H9 (cell line): ENCODE measurements at regions not wholly inside any gene's neighbourhood (a gene's known extent, or its start where the extent isn't known, plus 50 kb on each side); places are given as distances from the start of the nearest gene placed in this dataset.

Experiments
- DNase-seq: peaks from one replicate; pipeline ENCODE4 v3.0.0-alpha.2; 2017
- H2AFZ ChIP-seq: one replicate; pipeline ENCODE4 v1.6.1; 2013; ENCODE audit warnings: mild to moderate bottlenecking, low read length, control low read depth, moderate library complexity
- H2AK5ac ChIP-seq: 2 replicates; pipeline ENCODE4 v1.6.1; 2013; ENCODE audit warnings: low read length, control low read depth, mixed read lengths; ENCODE audit not compliant: insufficient read length
- H2BK120ac ChIP-seq: one replicate; pipeline ENCODE4 v1.6.1; 2013; ENCODE audit warnings: low read depth, mild to moderate bottlenecking, low read length, control low read depth, inconsistent platforms; ENCODE audit not compliant: poor library complexity, severe bottlenecking
- H2BK12ac ChIP-seq: 2 replicates; pipeline ENCODE4 v1.6.1; 2013; ENCODE audit warnings: low read length, control low read depth, mixed read lengths, low read depth; ENCODE audit not compliant: insufficient read length
- H2BK15ac ChIP-seq: 2 replicates; pipeline ENCODE4 v1.6.1; 2013; ENCODE audit warnings: low read depth, low read length, control low read depth
- H2BK20ac ChIP-seq: one replicate; pipeline ENCODE4 v1.6.1; 2013; ENCODE audit warnings: low read depth, mild to moderate bottlenecking, low read length, control low read depth, inconsistent platforms; ENCODE audit not compliant: poor library complexity, severe bottlenecking
- H2BK5ac ChIP-seq: 2 replicates; pipeline ENCODE4 v1.6.1; 2013; ENCODE audit warnings: low read length, control low read depth, mixed read lengths; ENCODE audit not compliant: insufficient read length
- H3K14ac ChIP-seq: 2 replicates; pipeline ENCODE4 v1.6.1; 2013; ENCODE audit warnings: low read length, control low read depth; ENCODE audit not compliant: insufficient read depth
- H3K18ac ChIP-seq: 2 replicates; pipeline ENCODE4 v1.6.1; 2013; ENCODE audit warnings: low read depth, mild to moderate bottlenecking, mixed read lengths, low read length, control low read depth; ENCODE audit not compliant: insufficient read length
- H3K23ac ChIP-seq: 2 replicates; pipeline ENCODE4 v1.6.1; 2013; ENCODE audit warnings: low read length, control low read depth, mixed read lengths, low read depth; ENCODE audit not compliant: insufficient read length
- H3K23me2 ChIP-seq: 2 replicates; pipeline ENCODE4 v1.6.1; 2013; ENCODE audit warnings: low read depth, mild to moderate bottlenecking, mixed read lengths, low read length, control low read depth; ENCODE audit not compliant: insufficient read length, poor library complexity, severe bottlenecking
- H3K27ac ChIP-seq: 2 replicates; pipeline ENCODE4 v1.5.1; 2013; ENCODE audit warnings: low read length, control low read depth, mixed read lengths, low read depth; ENCODE audit not compliant: insufficient read length
- H3K27me3 ChIP-seq: 2 replicates; pipeline ENCODE4 v1.6.1; 2013; ENCODE audit warnings: low read length, control low read depth, inconsistent platforms; ENCODE audit not compliant: insufficient read depth
- H3K4ac ChIP-seq: 2 replicates; pipeline ENCODE4 v1.6.1; 2013; ENCODE audit warnings: low read depth, mild to moderate bottlenecking, control low read depth, inconsistent platforms, low read length, moderate library complexity
- H3K4me1 ChIP-seq: 2 replicates; pipeline ENCODE4 v1.6.1; 2013; ENCODE audit warnings: low read length, control low read depth, inconsistent platforms; ENCODE audit not compliant: insufficient read depth
- H3K4me2 ChIP-seq: 2 replicates; pipeline ENCODE4 v1.6.1; 2013; ENCODE audit warnings: low read length, control low read depth, mixed read lengths; ENCODE audit not compliant: insufficient read length, insufficient read depth
- H3K56ac ChIP-seq: 2 replicates; pipeline ENCODE4 v1.6.1; 2013; ENCODE audit warnings: low read depth, mild to moderate bottlenecking, mixed read lengths, low read length, control low read depth; ENCODE audit not compliant: insufficient read length
- H3K79me1 ChIP-seq: 2 replicates; pipeline ENCODE4 v1.6.1; 2013; ENCODE audit warnings: low read depth, mild to moderate bottlenecking, moderate library complexity, low read length, control low read depth, inconsistent platforms; ENCODE audit not compliant: insufficient read depth, poor library complexity, severe bottlenecking
- H3K79me2 ChIP-seq: 2 replicates; pipeline ENCODE4 v1.6.1; 2013; ENCODE audit warnings: low read length, control low read depth, inconsistent platforms; ENCODE audit not compliant: insufficient read depth
- H3K9ac ChIP-seq: 2 replicates; pipeline ENCODE4 v1.6.1; 2013; ENCODE audit warnings: low read length, control low read depth, mixed read lengths; ENCODE audit not compliant: insufficient read length; ENCODE audit errors: extremely low read depth
- H3K9me3 ChIP-seq: one replicate; pipeline ENCODE4 v1.6.1; 2013; ENCODE audit warnings: low read depth, low read length, inconsistent platforms; ENCODE audit not compliant: control insufficient read depth
- H3T11ph ChIP-seq: one replicate; pipeline ENCODE4 v1.6.1; 2013; ENCODE audit warnings: mild to moderate bottlenecking, low read length, control low read depth, inconsistent platforms
- H4K20me1 ChIP-seq: one replicate; pipeline ENCODE4 v1.6.1; 2013; ENCODE audit not compliant: control insufficient read depth, insufficient read length, insufficient read depth
- H4K5ac ChIP-seq: 2 replicates; pipeline ENCODE4 v1.6.1; 2013; ENCODE audit warnings: low read depth, mild to moderate bottlenecking, mixed read lengths, low read length, control low read depth; ENCODE audit not compliant: insufficient read length
- H4K8ac ChIP-seq: replicated peaks from 2 replicates; pipeline ENCODE4 v1.6.1; 2013; ENCODE audit warnings: low read length, control low read depth, mixed read lengths, low read depth; ENCODE audit not compliant: insufficient read length
- H4K91ac ChIP-seq: 2 replicates; pipeline ENCODE4 v1.6.1; 2013; ENCODE audit warnings: low read depth, mild to moderate bottlenecking, moderate library complexity, mixed read lengths, low read length, control low read depth; ENCODE audit not compliant: insufficient read length
- H3K27ac Mint-ChIP-seq, 3 experiments: 2 replicates in 2 of 3; 3 replicates in 1 of 3; pipeline ENCODE4 v1.8.0; 2020 to 2021; ENCODE audit warnings: mixed read lengths in 3 of 3, mild to moderate bottlenecking in 1 of 3, moderate library complexity in 1 of 3
- H3K27me3 Mint-ChIP-seq: 2 replicates; pipeline ENCODE4 v1.8.0; 2021; ENCODE audit warnings: low read depth, mild to moderate bottlenecking, moderate library complexity, mixed read lengths
- H3K36me3 Mint-ChIP-seq, 3 experiments: 2 replicates in 2 of 3; 3 replicates in 1 of 3; pipeline ENCODE4 v1.8.0; 2020 to 2021; ENCODE audit warnings: low read depth in 3 of 3, mixed read lengths in 3 of 3; ENCODE audit not compliant: insufficient read depth in 1 of 3
- H3K4me1 Mint-ChIP-seq, 2 experiments: 2 replicates each; pipeline ENCODE4 v1.8.0; 2020; ENCODE audit warnings: mixed read lengths in 2 of 2
- H3K4me3 Mint-ChIP-seq, 2 experiments: 2 replicates in 1 of 2; 3 replicates in 1 of 2; pipeline ENCODE4 v1.8.0; 2020 to 2021; ENCODE audit warnings: mild to moderate bottlenecking in 2 of 2, mixed read lengths in 2 of 2, moderate library complexity in 1 of 2
- H3K9me3 Mint-ChIP-seq, 2 experiments: 2 replicates in 1 of 2; 3 replicates in 1 of 2; pipeline ENCODE4 v1.8.0; 2020; ENCODE audit warnings: mild to moderate bottlenecking in 2 of 2, mixed read lengths in 2 of 2, moderate library complexity in 1 of 2
- WGBS: extraction: QIAGEN DNeasy Blood & Tissue Kit; methylation state at CpG from one replicate; pipeline ENCODE4 v1.1.7; 2013; ENCODE audit warnings: missing lambda C conversion rate, low lambda C conversion rate, mixed read lengths; ENCODE audit not compliant: insufficient read length; ENCODE audit errors: extremely low coverage; 5-methylcytosine and 5-hydroxymethylcytosine counted together
- TF ChIP-seq, protein P1 (sequence below): fragments of 200-600 bp; sonication (generic); conservative IDR thresholded peaks from 3 replicates; pipeline ENCODE4 v1.8.0; 2021; ENCODE audit warnings: antibody characterized with exemption, mild to moderate bottlenecking

DNA sequence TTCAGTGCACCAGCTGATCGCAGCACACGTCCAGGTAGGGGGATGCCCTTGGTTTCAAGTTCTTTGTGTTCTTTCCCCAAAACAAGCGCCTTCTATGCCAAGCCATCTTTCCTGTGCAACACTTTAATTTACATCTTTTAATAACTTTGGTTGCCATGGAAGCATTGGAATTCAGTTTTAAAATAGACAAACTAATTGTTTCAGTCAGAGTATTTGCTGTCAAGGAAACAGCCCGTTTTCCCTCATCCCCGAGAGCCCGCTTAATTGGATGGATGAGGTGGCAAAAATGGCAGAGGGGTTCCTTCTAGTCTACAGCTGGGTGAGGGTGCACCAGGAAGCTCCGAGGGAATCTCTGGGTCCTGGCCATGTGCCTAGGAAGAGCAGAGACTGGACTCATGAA is 793.7 kb upstream of the EEF2KMT start:
- DNase-seq, result no peak
- Mint-ChIP-seq H3K27ac (no peak overlapping the region), H3K36me3 (no peaks in the 10 kb centered on the region; a peak in 1 of 7 replicates), H3K27me3 (no peaks in the 10 kb centered on the region; the same call in 1 of the 2 replicates), H3K4me3 (no peak overlapping the region), H3K4me1 (peaks cover 13 to 16% of the 10 kb centered on the region in 2 experiments), H3K9me3 (no peaks in the 10 kb centered on the region)
- Histone ChIP-seq H2BK120ac (no peak overlapping the region), H3K4ac (no peak overlapping the region), H4K5ac (no peak overlapping the region), H2AFZ (no peak overlapping the region), H4K20me1 (no peaks in the 10 kb centered on the region), H3K14ac (no peak overlapping the region), H2BK12ac (no peak overlapping the region), H3T11ph (no peak overlapping the region), H3K56ac (no peak overlapping the region), H3K9me3 (no peaks in the 10 kb centered on the region), H4K91ac (no peak overlapping the region), H2AK5ac (no peak overlapping the region), H3K4me2 (no peak overlapping the region), H3K23me2 (no peaks in the 10 kb centered on the region), H3K9ac (no peak overlapping the region), H3K18ac (no peak overlapping the region), H2BK15ac (no peak overlapping the region), H3K27ac (no peak overlapping the region), H4K8ac (no peak overlapping the region), H3K79me2 (no peaks in the 10 kb centered on the region), H3K4me1 (no peaks in the 10 kb centered on the region), H2BK20ac (no peak overlapping the region), H3K23ac (no peak overlapping the region), H3K79me1 (no peaks in the 10 kb centered on the region), H2BK5ac (no peak overlapping the region), H3K27me3 (no peaks in the 10 kb centered on the region)
- TF ChIP-seq, protein P1, sequence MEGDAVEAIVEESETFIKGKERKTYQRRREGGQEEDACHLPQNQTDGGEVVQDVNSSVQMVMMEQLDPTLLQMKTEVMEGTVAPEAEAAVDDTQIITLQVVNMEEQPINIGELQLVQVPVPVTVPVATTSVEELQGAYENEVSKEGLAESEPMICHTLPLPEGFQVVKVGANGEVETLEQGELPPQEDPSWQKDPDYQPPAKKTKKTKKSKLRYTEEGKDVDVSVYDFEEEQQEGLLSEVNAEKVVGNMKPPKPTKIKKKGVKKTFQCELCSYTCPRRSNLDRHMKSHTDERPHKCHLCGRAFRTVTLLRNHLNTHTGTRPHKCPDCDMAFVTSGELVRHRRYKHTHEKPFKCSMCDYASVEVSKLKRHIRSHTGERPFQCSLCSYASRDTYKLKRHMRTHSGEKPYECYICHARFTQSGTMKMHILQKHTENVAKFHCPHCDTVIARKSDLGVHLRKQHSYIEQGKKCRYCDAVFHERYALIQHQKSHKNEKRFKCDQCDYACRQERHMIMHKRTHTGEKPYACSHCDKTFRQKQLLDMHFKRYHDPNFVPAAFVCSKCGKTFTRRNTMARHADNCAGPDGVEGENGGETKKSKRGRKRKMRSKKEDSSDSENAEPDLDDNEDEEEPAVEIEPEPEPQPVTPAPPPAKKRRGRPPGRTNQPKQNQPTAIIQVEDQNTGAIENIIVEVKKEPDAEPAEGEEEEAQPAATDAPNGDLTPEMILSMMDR, result no peak
- WGBS, result no CpG with 5 or more reads among the region's 7 CpGs
